Panc1 (cell line): ENCODE measurements at regions not wholly inside any gene's neighbourhood (a gene's known extent, or its start where the extent isn't known, plus 50 kb on each side); places are given as distances from the start of the nearest gene placed in this dataset.

Experiments used
- POLR2AphosphoS5 ChIP-seq: IDR thresholded peaks from 2 replicates; pipeline ENCODE4 v1.6.1; 2012; ENCODE audit warnings: mild to moderate bottlenecking, low read depth, low read length, moderate library complexity
- SIN3A ChIP-seq: IDR thresholded peaks from 2 replicates; pipeline ENCODE4 v1.6.1; 2012; ENCODE audit warnings: low read depth, mild to moderate bottlenecking, low read length, moderate library complexity, borderline replicate concordance; ENCODE audit not compliant: insufficient read depth
- TCF7L2 ChIP-seq: IDR thresholded peaks from 2 replicates; pipeline ENCODE4 v1.6.1; 2011; ENCODE audit warnings: mild to moderate bottlenecking, low read depth, low read length, inconsistent platforms
- TF ChIP-seq, protein P1 (sequence below): fragments of 450-650 bp; IDR thresholded peaks from 2 replicates; pipeline ENCODE4 v1.5.1; 2017; ENCODE audit warnings: mild to moderate bottlenecking
- TF ChIP-seq, protein P2 (sequence below), 2 experiments: IDR thresholded peaks; 2 replicates each; pipeline ENCODE4 v1.6.1; 2011 to 2012; ENCODE audit warnings: low read depth in 2 of 2, control low read depth in 1 of 2, low read length in 1 of 2, mild to moderate bottlenecking in 1 of 2, moderate library complexity in 1 of 2; ENCODE audit not compliant: insufficient read depth in 1 of 2

- TF ChIP-seq, protein P1, sequence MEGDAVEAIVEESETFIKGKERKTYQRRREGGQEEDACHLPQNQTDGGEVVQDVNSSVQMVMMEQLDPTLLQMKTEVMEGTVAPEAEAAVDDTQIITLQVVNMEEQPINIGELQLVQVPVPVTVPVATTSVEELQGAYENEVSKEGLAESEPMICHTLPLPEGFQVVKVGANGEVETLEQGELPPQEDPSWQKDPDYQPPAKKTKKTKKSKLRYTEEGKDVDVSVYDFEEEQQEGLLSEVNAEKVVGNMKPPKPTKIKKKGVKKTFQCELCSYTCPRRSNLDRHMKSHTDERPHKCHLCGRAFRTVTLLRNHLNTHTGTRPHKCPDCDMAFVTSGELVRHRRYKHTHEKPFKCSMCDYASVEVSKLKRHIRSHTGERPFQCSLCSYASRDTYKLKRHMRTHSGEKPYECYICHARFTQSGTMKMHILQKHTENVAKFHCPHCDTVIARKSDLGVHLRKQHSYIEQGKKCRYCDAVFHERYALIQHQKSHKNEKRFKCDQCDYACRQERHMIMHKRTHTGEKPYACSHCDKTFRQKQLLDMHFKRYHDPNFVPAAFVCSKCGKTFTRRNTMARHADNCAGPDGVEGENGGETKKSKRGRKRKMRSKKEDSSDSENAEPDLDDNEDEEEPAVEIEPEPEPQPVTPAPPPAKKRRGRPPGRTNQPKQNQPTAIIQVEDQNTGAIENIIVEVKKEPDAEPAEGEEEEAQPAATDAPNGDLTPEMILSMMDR: no peak
- TF ChIP-seq, protein P2, sequence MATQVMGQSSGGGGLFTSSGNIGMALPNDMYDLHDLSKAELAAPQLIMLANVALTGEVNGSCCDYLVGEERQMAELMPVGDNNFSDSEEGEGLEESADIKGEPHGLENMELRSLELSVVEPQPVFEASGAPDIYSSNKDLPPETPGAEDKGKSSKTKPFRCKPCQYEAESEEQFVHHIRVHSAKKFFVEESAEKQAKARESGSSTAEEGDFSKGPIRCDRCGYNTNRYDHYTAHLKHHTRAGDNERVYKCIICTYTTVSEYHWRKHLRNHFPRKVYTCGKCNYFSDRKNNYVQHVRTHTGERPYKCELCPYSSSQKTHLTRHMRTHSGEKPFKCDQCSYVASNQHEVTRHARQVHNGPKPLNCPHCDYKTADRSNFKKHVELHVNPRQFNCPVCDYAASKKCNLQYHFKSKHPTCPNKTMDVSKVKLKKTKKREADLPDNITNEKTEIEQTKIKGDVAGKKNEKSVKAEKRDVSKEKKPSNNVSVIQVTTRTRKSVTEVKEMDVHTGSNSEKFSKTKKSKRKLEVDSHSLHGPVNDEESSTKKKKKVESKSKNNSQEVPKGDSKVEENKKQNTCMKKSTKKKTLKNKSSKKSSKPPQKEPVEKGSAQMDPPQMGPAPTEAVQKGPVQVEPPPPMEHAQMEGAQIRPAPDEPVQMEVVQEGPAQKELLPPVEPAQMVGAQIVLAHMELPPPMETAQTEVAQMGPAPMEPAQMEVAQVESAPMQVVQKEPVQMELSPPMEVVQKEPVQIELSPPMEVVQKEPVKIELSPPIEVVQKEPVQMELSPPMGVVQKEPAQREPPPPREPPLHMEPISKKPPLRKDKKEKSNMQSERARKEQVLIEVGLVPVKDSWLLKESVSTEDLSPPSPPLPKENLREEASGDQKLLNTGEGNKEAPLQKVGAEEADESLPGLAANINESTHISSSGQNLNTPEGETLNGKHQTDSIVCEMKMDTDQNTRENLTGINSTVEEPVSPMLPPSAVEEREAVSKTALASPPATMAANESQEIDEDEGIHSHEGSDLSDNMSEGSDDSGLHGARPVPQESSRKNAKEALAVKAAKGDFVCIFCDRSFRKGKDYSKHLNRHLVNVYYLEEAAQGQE (IDR thresholded peaks at IDR 0.05; ENCODE audit: insufficient read depth in 1 of 2, low read depth in 2 of 2, low read length in 1 of 2): no peak
- TF ChIP-seq POLR2AphosphoS5: no peak
- TF ChIP-seq SIN3A: no peak
- no peak for TF ChIP-seq TCF7L2
Measured at GRCh38 chr2:195537811-195538210, 119.2 kb upstream of the SLC39A10 start.
